ENCODE measurements at regions not wholly inside any gene's neighbourhood (a gene's known extent, or its start where the extent isn't known, plus 50 kb on each side); places are given as distances from the start of the nearest gene placed in this dataset.

DNA sequence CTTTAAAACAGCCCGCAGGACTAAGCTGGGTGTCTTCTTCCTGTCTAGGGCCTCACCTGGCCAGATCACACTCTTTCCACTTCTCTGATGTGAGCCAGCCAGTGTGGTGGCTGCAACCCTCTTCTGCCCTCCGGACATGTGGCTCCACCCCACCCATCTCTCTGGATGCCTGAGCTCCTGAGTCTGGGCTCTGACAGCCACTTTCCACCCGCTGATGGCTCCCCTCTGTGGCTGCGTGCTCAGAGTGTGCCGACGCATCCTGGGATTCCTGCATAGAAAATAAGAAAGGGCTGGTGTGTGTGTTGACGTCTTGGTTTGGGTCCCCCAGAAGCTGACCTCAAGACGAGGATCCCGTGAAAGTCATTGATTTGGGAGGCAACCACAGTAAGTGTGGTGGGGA lies 181.6 kb downstream of the URI1 start:
- TF ChIP-seq CTCF (IDR thresholded peaks at IDR 0.05) = no peak
- TF ChIP-seq EZH2 (IDR thresholded peaks at IDR 0.05; ENCODE audit: borderline replicate concordance, insufficient read depth, low read depth, low read length, poor library complexity, severe bottlenecking) = no peak
